ENCODE measurements at regions not wholly inside any gene's neighbourhood (a gene's known extent, or its start where the extent isn't known, plus 50 kb on each side); places are given as distances from the start of the nearest gene placed in this dataset.

DNA sequence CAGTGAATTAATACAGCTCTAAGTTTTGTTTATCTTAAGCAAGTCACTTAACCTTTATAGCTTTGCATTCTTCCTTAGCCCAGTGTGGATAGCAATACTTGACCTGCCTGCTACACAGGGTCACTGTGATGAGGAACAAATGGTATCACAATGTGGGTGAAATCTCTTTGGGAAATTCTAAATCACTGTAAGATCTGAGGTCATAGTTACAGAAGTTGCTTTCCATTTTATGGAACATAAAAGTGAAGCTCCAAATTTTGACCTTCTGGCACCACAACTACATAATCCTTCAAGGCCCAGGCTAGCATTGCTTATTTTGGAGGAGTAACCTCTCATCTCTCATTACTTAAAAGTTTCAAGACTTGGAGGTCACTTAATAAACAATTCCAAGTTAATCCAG, 227.7 kb downstream of the USP46 start:
- no peak for DNase-seq (ENCODE audit: low spot score)
- Histone ChIP-seq H3K9ac (ENCODE audit: low read depth in 1 of 2, low read length in 2 of 2) (no peak overlapping the region), H3K36me3 (ENCODE audit: control insufficient read depth in 4 of 4, insufficient read depth in 3 of 4, low read depth in 1 of 4, low read length in 3 of 4) (no peaks in the 10 kb centered on the region), H3K27me3 (ENCODE audit: control insufficient read depth in 4 of 4, insufficient read depth in 4 of 4, low read length in 3 of 4) (no peaks in the 10 kb centered on the region), H3K9me3 (ENCODE audit: control insufficient read depth in 4 of 4, low read length in 3 of 4) (no peaks in the 10 kb centered on the region), H3K4me1 (ENCODE audit: control insufficient read depth in 4 of 4, insufficient read depth in 4 of 4, low read length in 3 of 4) (no peaks in the 10 kb centered on the region), H3K4me3 (ENCODE audit: low read depth in 1 of 3, low read length in 3 of 3) (no peak overlapping the region), H3K27ac (ENCODE audit: low read depth in 1 of 2, low read length in 2 of 2) (no peak overlapping the region)
- TF ChIP-seq RAD21 (IDR thresholded peaks at IDR 0.05) (no peak), NR2F2 (IDR thresholded peaks at IDR 0.05) (no peak), FOXA2 (IDR thresholded peaks at IDR 0.05) (no peak), FOXA1 (IDR thresholded peaks at IDR 0.05) (no peak), YY1 (IDR thresholded peaks at IDR 0.05) (no peak), RXRA (IDR thresholded peaks at IDR 0.05) (no peak), EGR1 (IDR thresholded peaks at IDR 0.05; ENCODE audit: low read depth in 2 of 2) (no peak), TAF1 (conservative IDR thresholded peaks at IDR 0.05) (no peak), GABPA (IDR thresholded peaks at IDR 0.05 in 1 of 2, conservative IDR thresholded peaks at IDR 0.05 in 1 of 2) (no peak), HNF4A (conservative IDR thresholded peaks at IDR 0.05) (no peak), HNF4G (IDR thresholded peaks at IDR 0.05) (no peak), JUND (IDR thresholded peaks at IDR 0.05) (no peak), SP1 (IDR thresholded peaks at IDR 0.05) (no peak)
- TF ChIP-seq, protein P1, sequence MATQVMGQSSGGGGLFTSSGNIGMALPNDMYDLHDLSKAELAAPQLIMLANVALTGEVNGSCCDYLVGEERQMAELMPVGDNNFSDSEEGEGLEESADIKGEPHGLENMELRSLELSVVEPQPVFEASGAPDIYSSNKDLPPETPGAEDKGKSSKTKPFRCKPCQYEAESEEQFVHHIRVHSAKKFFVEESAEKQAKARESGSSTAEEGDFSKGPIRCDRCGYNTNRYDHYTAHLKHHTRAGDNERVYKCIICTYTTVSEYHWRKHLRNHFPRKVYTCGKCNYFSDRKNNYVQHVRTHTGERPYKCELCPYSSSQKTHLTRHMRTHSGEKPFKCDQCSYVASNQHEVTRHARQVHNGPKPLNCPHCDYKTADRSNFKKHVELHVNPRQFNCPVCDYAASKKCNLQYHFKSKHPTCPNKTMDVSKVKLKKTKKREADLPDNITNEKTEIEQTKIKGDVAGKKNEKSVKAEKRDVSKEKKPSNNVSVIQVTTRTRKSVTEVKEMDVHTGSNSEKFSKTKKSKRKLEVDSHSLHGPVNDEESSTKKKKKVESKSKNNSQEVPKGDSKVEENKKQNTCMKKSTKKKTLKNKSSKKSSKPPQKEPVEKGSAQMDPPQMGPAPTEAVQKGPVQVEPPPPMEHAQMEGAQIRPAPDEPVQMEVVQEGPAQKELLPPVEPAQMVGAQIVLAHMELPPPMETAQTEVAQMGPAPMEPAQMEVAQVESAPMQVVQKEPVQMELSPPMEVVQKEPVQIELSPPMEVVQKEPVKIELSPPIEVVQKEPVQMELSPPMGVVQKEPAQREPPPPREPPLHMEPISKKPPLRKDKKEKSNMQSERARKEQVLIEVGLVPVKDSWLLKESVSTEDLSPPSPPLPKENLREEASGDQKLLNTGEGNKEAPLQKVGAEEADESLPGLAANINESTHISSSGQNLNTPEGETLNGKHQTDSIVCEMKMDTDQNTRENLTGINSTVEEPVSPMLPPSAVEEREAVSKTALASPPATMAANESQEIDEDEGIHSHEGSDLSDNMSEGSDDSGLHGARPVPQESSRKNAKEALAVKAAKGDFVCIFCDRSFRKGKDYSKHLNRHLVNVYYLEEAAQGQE (IDR thresholded peaks at IDR 0.05), result no peak
- TF ChIP-seq, protein P2, sequence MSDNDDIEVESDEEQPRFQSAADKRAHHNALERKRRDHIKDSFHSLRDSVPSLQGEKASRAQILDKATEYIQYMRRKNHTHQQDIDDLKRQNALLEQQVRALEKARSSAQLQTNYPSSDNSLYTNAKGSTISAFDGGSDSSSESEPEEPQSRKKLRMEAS (IDR thresholded peaks at IDR 0.05), result no peak
- TF ChIP-seq, protein P3, sequence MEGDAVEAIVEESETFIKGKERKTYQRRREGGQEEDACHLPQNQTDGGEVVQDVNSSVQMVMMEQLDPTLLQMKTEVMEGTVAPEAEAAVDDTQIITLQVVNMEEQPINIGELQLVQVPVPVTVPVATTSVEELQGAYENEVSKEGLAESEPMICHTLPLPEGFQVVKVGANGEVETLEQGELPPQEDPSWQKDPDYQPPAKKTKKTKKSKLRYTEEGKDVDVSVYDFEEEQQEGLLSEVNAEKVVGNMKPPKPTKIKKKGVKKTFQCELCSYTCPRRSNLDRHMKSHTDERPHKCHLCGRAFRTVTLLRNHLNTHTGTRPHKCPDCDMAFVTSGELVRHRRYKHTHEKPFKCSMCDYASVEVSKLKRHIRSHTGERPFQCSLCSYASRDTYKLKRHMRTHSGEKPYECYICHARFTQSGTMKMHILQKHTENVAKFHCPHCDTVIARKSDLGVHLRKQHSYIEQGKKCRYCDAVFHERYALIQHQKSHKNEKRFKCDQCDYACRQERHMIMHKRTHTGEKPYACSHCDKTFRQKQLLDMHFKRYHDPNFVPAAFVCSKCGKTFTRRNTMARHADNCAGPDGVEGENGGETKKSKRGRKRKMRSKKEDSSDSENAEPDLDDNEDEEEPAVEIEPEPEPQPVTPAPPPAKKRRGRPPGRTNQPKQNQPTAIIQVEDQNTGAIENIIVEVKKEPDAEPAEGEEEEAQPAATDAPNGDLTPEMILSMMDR (IDR thresholded peaks at IDR 0.05; ENCODE audit: low read depth, low read length, missing input control), result no peak
- TF ChIP-seq, protein P4, sequence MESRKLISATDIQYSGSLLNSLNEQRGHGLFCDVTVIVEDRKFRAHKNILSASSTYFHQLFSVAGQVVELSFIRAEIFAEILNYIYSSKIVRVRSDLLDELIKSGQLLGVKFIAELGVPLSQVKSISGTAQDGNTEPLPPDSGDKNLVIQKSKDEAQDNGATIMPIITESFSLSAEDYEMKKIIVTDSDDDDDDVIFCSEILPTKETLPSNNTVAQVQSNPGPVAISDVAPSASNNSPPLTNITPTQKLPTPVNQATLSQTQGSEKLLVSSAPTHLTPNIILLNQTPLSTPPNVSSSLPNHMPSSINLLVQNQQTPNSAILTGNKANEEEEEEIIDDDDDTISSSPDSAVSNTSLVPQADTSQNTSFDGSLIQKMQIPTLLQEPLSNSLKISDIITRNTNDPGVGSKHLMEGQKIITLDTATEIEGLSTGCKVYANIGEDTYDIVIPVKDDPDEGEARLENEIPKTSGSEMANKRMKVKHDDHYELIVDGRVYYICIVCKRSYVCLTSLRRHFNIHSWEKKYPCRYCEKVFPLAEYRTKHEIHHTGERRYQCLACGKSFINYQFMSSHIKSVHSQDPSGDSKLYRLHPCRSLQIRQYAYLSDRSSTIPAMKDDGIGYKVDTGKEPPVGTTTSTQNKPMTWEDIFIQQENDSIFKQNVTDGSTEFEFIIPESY (IDR thresholded peaks at IDR 0.05), result no peak
- TF ChIP-seq, protein P5, sequence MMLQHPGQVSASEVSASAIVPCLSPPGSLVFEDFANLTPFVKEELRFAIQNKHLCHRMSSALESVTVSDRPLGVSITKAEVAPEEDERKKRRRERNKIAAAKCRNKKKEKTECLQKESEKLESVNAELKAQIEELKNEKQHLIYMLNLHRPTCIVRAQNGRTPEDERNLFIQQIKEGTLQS (IDR thresholded peaks at IDR 0.05), result no peak

All from liver (tissue), 7 donors.